Activated CD8-positive, alpha-beta memory T cell treated with anti-CD3 and anti-CD28 coated beads, Interleukin-2, amount 50 U/mL, for 4 hours (primary cell): ENCODE measurements at regions not wholly inside any gene's neighbourhood (a gene's known extent, or its start where the extent isn't known, plus 50 kb on each side); places are given as distances from the start of the nearest gene placed in this dataset.
"Not testable (repeated sequence)": the region's sequence is repeated elsewhere in the genome, so short reads cannot be mapped to it uniquely, and the experiment has no call there.

Source experiments
- DNase-seq: peaks from one replicate; pipeline ENCODE4 v3.0.0-alpha.2; 2020

GRCh38 chr11:95432714-95433503 is 201.9 kb upstream of the SESN3 start:
- DNase-seq = no peak

- no peak for DNase-seq
Measured at GRCh38 chr11:95429376-95429907, 198.4 kb upstream of the SESN3 start.

- DNase-seq = no peak
Measured at GRCh38 chr11:95426823-95427462, 195.9 kb upstream of the SESN3 start.

GRCh38 chr11:95419915-95420314 is 188.9 kb upstream of the SESN3 start:
- no peak for DNase-seq

GRCh38 chr11:95418916-95419315 is 187.9 kb upstream of the SESN3 start:
- no peak for DNase-seq

GRCh38 chr11:95417832-95418231 is 186.8 kb upstream of the SESN3 start:
- no peak for DNase-seq

- no peak for DNase-seq
Measured at GRCh38 chr11:95415837-95416304, 184.9 kb upstream of the SESN3 start.

GRCh38 chr11:95414217-95414616 is 183.2 kb upstream of the SESN3 start:
- DNase-seq = no peak

- DNase-seq = no peak
Measured at GRCh38 chr11:95413761-95414160, 182.8 kb upstream of the SESN3 start.

GRCh38 chr11:95413021-95413420 is 182.0 kb upstream of the SESN3 start:
- no peak for DNase-seq

- no peak for DNase-seq
Measured at GRCh38 chr11:95412074-95412473, 181.1 kb upstream of the SESN3 start.

- DNase-seq = not testable (repeated sequence)
Measured at GRCh38 chr11:95410707-95411106, 179.7 kb upstream of the SESN3 start.

GRCh38 chr11:95406271-95406670 is 175.3 kb upstream of the SESN3 start:
- no peak for DNase-seq

GRCh38 chr11:95404370-95404769 is 173.4 kb upstream of the SESN3 start:
- DNase-seq = no peak

GRCh38 chr11:95398437-95399112 is 167.6 kb upstream of the SESN3 start:
- no peak for DNase-seq

- no peak for DNase-seq
Measured at GRCh38 chr11:95392644-95393043, 161.6 kb upstream of the SESN3 start.

- DNase-seq = no peak
Measured at GRCh38 chr11:95389427-95389826, 158.4 kb upstream of the SESN3 start.

- DNase-seq = no peak
Measured at GRCh38 chr11:95388086-95388485, 157.1 kb upstream of the SESN3 start.

GRCh38 chr11:95387325-95387724 is 156.3 kb upstream of the SESN3 start:
- DNase-seq = no peak

- no peak for DNase-seq
Measured at GRCh38 chr11:95385577-95385976, 154.6 kb upstream of the SESN3 start.

GRCh38 chr11:95379479-95379878 is 148.5 kb upstream of the SESN3 start:
- no peak for DNase-seq

GRCh38 chr11:95378789-95379188 is 147.8 kb upstream of the SESN3 start:
- no peak for DNase-seq

- no peak for DNase-seq
Measured at GRCh38 chr11:95378111-95378510, 147.1 kb upstream of the SESN3 start.

GRCh38 chr11:95375886-95376285 is 144.9 kb upstream of the SESN3 start:
- DNase-seq = no peak
